ENCODE measurements at regions not wholly inside any gene's neighbourhood (a gene's known extent, or its start where the extent isn't known, plus 50 kb on each side); places are given as distances from the start of the nearest gene placed in this dataset.

- TF ChIP-seq POLR2A (IDR thresholded peaks at IDR 0.05) (no peak), CTCF (IDR thresholded peaks at IDR 0.05) (no peak)
Observed at GRCh38 chr9:106657926-106658325, 205.0 kb upstream of the ZNF462 start.

All from uterus (tissue), 2 donors.